H9 (cell line): ENCODE measurements at regions not wholly inside any gene's neighbourhood (a gene's known extent, or its start where the extent isn't known, plus 50 kb on each side); places are given as distances from the start of the nearest gene placed in this dataset.

ENCODE experiments used
- DNase-seq: peaks from one replicate; pipeline ENCODE4 v3.0.0-alpha.2; 2017
- H2AFZ ChIP-seq: one replicate; pipeline ENCODE4 v1.6.1; 2013; ENCODE audit warnings: mild to moderate bottlenecking, low read length, control low read depth, moderate library complexity
- H2AK5ac ChIP-seq: 2 replicates; pipeline ENCODE4 v1.6.1; 2013; ENCODE audit warnings: low read length, control low read depth, mixed read lengths; ENCODE audit not compliant: insufficient read length
- H2BK120ac ChIP-seq: one replicate; pipeline ENCODE4 v1.6.1; 2013; ENCODE audit warnings: low read depth, mild to moderate bottlenecking, low read length, control low read depth, inconsistent platforms; ENCODE audit not compliant: poor library complexity, severe bottlenecking
- H2BK12ac ChIP-seq: 2 replicates; pipeline ENCODE4 v1.6.1; 2013; ENCODE audit warnings: low read length, control low read depth, mixed read lengths, low read depth; ENCODE audit not compliant: insufficient read length
- H2BK15ac ChIP-seq: 2 replicates; pipeline ENCODE4 v1.6.1; 2013; ENCODE audit warnings: low read depth, low read length, control low read depth
- H2BK20ac ChIP-seq: one replicate; pipeline ENCODE4 v1.6.1; 2013; ENCODE audit warnings: low read depth, mild to moderate bottlenecking, low read length, control low read depth, inconsistent platforms; ENCODE audit not compliant: poor library complexity, severe bottlenecking
- H2BK5ac ChIP-seq: 2 replicates; pipeline ENCODE4 v1.6.1; 2013; ENCODE audit warnings: low read length, control low read depth, mixed read lengths; ENCODE audit not compliant: insufficient read length
- H3K14ac ChIP-seq: 2 replicates; pipeline ENCODE4 v1.6.1; 2013; ENCODE audit warnings: low read length, control low read depth; ENCODE audit not compliant: insufficient read depth
- H3K18ac ChIP-seq: 2 replicates; pipeline ENCODE4 v1.6.1; 2013; ENCODE audit warnings: low read depth, mild to moderate bottlenecking, mixed read lengths, low read length, control low read depth; ENCODE audit not compliant: insufficient read length
- H3K23ac ChIP-seq: 2 replicates; pipeline ENCODE4 v1.6.1; 2013; ENCODE audit warnings: low read length, control low read depth, mixed read lengths, low read depth; ENCODE audit not compliant: insufficient read length
- H3K23me2 ChIP-seq: 2 replicates; pipeline ENCODE4 v1.6.1; 2013; ENCODE audit warnings: low read depth, mild to moderate bottlenecking, mixed read lengths, low read length, control low read depth; ENCODE audit not compliant: insufficient read length, poor library complexity, severe bottlenecking
- H3K27ac ChIP-seq: 2 replicates; pipeline ENCODE4 v1.5.1; 2013; ENCODE audit warnings: low read length, control low read depth, mixed read lengths, low read depth; ENCODE audit not compliant: insufficient read length
- H3K27me3 ChIP-seq: 2 replicates; pipeline ENCODE4 v1.6.1; 2013; ENCODE audit warnings: low read length, control low read depth, inconsistent platforms; ENCODE audit not compliant: insufficient read depth
- H3K4ac ChIP-seq: 2 replicates; pipeline ENCODE4 v1.6.1; 2013; ENCODE audit warnings: low read depth, mild to moderate bottlenecking, control low read depth, inconsistent platforms, low read length, moderate library complexity
- H3K4me1 ChIP-seq: 2 replicates; pipeline ENCODE4 v1.6.1; 2013; ENCODE audit warnings: low read length, control low read depth, inconsistent platforms; ENCODE audit not compliant: insufficient read depth
- H3K4me2 ChIP-seq: 2 replicates; pipeline ENCODE4 v1.6.1; 2013; ENCODE audit warnings: low read length, control low read depth, mixed read lengths; ENCODE audit not compliant: insufficient read length, insufficient read depth
- H3K56ac ChIP-seq: 2 replicates; pipeline ENCODE4 v1.6.1; 2013; ENCODE audit warnings: low read depth, mild to moderate bottlenecking, mixed read lengths, low read length, control low read depth; ENCODE audit not compliant: insufficient read length
- H3K79me1 ChIP-seq: 2 replicates; pipeline ENCODE4 v1.6.1; 2013; ENCODE audit warnings: low read depth, mild to moderate bottlenecking, moderate library complexity, low read length, control low read depth, inconsistent platforms; ENCODE audit not compliant: insufficient read depth, poor library complexity, severe bottlenecking
- H3K79me2 ChIP-seq: 2 replicates; pipeline ENCODE4 v1.6.1; 2013; ENCODE audit warnings: low read length, control low read depth, inconsistent platforms; ENCODE audit not compliant: insufficient read depth
- H3K9ac ChIP-seq: 2 replicates; pipeline ENCODE4 v1.6.1; 2013; ENCODE audit warnings: low read length, control low read depth, mixed read lengths; ENCODE audit not compliant: insufficient read length; ENCODE audit errors: extremely low read depth
- H3K9me3 ChIP-seq: one replicate; pipeline ENCODE4 v1.6.1; 2013; ENCODE audit warnings: low read depth, low read length, inconsistent platforms; ENCODE audit not compliant: control insufficient read depth
- H3T11ph ChIP-seq: one replicate; pipeline ENCODE4 v1.6.1; 2013; ENCODE audit warnings: mild to moderate bottlenecking, low read length, control low read depth, inconsistent platforms
- H4K20me1 ChIP-seq: one replicate; pipeline ENCODE4 v1.6.1; 2013; ENCODE audit not compliant: control insufficient read depth, insufficient read length, insufficient read depth
- H4K5ac ChIP-seq: 2 replicates; pipeline ENCODE4 v1.6.1; 2013; ENCODE audit warnings: low read depth, mild to moderate bottlenecking, mixed read lengths, low read length, control low read depth; ENCODE audit not compliant: insufficient read length
- H4K8ac ChIP-seq: replicated peaks from 2 replicates; pipeline ENCODE4 v1.6.1; 2013; ENCODE audit warnings: low read length, control low read depth, mixed read lengths, low read depth; ENCODE audit not compliant: insufficient read length
- H4K91ac ChIP-seq: 2 replicates; pipeline ENCODE4 v1.6.1; 2013; ENCODE audit warnings: low read depth, mild to moderate bottlenecking, moderate library complexity, mixed read lengths, low read length, control low read depth; ENCODE audit not compliant: insufficient read length
- H3K27ac Mint-ChIP-seq, 3 experiments: 2 replicates in 2 of 3; 3 replicates in 1 of 3; pipeline ENCODE4 v1.8.0; 2020 to 2021; ENCODE audit warnings: mixed read lengths in 3 of 3, mild to moderate bottlenecking in 1 of 3, moderate library complexity in 1 of 3
- H3K27me3 Mint-ChIP-seq: 2 replicates; pipeline ENCODE4 v1.8.0; 2021; ENCODE audit warnings: low read depth, mild to moderate bottlenecking, moderate library complexity, mixed read lengths
- H3K36me3 Mint-ChIP-seq, 3 experiments: 2 replicates in 2 of 3; 3 replicates in 1 of 3; pipeline ENCODE4 v1.8.0; 2020 to 2021; ENCODE audit warnings: low read depth in 3 of 3, mixed read lengths in 3 of 3; ENCODE audit not compliant: insufficient read depth in 1 of 3
- H3K4me1 Mint-ChIP-seq, 2 experiments: 2 replicates each; pipeline ENCODE4 v1.8.0; 2020; ENCODE audit warnings: mixed read lengths in 2 of 2
- H3K4me3 Mint-ChIP-seq, 2 experiments: 2 replicates in 1 of 2; 3 replicates in 1 of 2; pipeline ENCODE4 v1.8.0; 2020 to 2021; ENCODE audit warnings: mild to moderate bottlenecking in 2 of 2, mixed read lengths in 2 of 2, moderate library complexity in 1 of 2
- H3K9me3 Mint-ChIP-seq, 2 experiments: 2 replicates in 1 of 2; 3 replicates in 1 of 2; pipeline ENCODE4 v1.8.0; 2020; ENCODE audit warnings: mild to moderate bottlenecking in 2 of 2, mixed read lengths in 2 of 2, moderate library complexity in 1 of 2
- WGBS: extraction: QIAGEN DNeasy Blood & Tissue Kit; methylation state at CpG from one replicate; pipeline ENCODE4 v1.1.7; 2013; ENCODE audit warnings: missing lambda C conversion rate, low lambda C conversion rate, mixed read lengths; ENCODE audit not compliant: insufficient read length; ENCODE audit errors: extremely low coverage; 5-methylcytosine and 5-hydroxymethylcytosine counted together
- TF ChIP-seq, protein P1 (sequence below): fragments of 200-600 bp; sonication (generic); conservative IDR thresholded peaks from 3 replicates; pipeline ENCODE4 v1.8.0; 2021; ENCODE audit warnings: antibody characterized with exemption, mild to moderate bottlenecking

DNA sequence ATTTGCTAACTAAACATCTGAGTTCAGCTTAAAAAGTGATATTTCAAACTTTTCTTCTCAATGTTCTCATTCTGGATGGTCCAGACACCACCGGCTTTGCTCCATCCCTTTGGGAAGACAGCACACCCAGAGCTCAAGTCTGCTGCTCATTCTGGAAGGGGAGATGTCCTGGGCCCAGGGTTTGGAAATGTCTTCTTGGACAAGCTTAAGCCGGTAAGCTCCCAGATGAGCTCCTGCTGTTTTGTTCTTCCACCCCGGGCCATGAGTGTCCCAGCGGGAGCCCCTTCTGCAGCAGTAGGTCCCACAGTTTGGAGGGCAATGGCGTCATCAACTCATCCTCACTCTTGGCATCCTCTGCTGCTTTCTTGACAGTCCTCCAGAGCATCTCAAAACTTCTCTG, 105.2 kb downstream of the TMEM100 start:
- Histone ChIP-seq H2AK5ac (no peak overlapping the region), H2AFZ (no peak overlapping the region), H4K91ac (no peak overlapping the region), H3K9me3 (no peaks in the 10 kb centered on the region), H2BK5ac (no peak overlapping the region), H3K23ac (no peak overlapping the region), H3K14ac (no peak overlapping the region), H3K27ac (no peak overlapping the region), H2BK15ac (no peak overlapping the region), H4K5ac (no peak overlapping the region), H3K27me3 (no peaks in the 10 kb centered on the region), H3K4me2 (no peak overlapping the region), H3K79me2 (no peaks in the 10 kb centered on the region), H3K9ac (no peak overlapping the region), H4K8ac (no peak overlapping the region), H3K56ac (no peak overlapping the region), H3K4me1 (no peaks in the 10 kb centered on the region; the same call in 1 of the 2 replicates), H3K4ac (no peak overlapping the region), H3K23me2 (no peaks in the 10 kb centered on the region), H3K18ac (no peak overlapping the region), H3T11ph (no peak overlapping the region), H4K20me1 (no peaks in the 10 kb centered on the region), H2BK12ac (no peak overlapping the region), H2BK20ac (no peak overlapping the region), H3K79me1 (no peaks in the 10 kb centered on the region), H2BK120ac (no peak overlapping the region)
- H3K4me3 Mint-ChIP-seq = no peak overlapping the region
- TF ChIP-seq, protein P1, sequence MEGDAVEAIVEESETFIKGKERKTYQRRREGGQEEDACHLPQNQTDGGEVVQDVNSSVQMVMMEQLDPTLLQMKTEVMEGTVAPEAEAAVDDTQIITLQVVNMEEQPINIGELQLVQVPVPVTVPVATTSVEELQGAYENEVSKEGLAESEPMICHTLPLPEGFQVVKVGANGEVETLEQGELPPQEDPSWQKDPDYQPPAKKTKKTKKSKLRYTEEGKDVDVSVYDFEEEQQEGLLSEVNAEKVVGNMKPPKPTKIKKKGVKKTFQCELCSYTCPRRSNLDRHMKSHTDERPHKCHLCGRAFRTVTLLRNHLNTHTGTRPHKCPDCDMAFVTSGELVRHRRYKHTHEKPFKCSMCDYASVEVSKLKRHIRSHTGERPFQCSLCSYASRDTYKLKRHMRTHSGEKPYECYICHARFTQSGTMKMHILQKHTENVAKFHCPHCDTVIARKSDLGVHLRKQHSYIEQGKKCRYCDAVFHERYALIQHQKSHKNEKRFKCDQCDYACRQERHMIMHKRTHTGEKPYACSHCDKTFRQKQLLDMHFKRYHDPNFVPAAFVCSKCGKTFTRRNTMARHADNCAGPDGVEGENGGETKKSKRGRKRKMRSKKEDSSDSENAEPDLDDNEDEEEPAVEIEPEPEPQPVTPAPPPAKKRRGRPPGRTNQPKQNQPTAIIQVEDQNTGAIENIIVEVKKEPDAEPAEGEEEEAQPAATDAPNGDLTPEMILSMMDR = no peak
- H3K36me3 Mint-ChIP-seq = no peaks in the 10 kb centered on the region
- DNase-seq = no peak
- no peaks in the 10 kb centered on the region; a peak in 1 of 4 replicates for H3K4me1 Mint-ChIP-seq
- no peaks in the 10 kb centered on the region for H3K27me3 Mint-ChIP-seq
- WGBS = no CpG with 5 or more reads among the region's 5 CpGs
- H3K27ac Mint-ChIP-seq = no peak overlapping the region
- no peaks in the 10 kb centered on the region for H3K9me3 Mint-ChIP-seq
